GM19467 (cell line): ENCODE measurements at regions not wholly inside any gene's neighbourhood (a gene's known extent, or its start where the extent isn't known, plus 50 kb on each side); places are given as distances from the start of the nearest gene placed in this dataset.

Experiments used
- ATAC-seq: cut with Tn5 transposase; IDR thresholded peaks from one replicate; pipeline ENCODE4 v1.9.1; 2021; ENCODE audit warnings: mild to moderate bottlenecking, moderate library complexity; ENCODE audit not compliant: unreplicated experiment

DNA sequence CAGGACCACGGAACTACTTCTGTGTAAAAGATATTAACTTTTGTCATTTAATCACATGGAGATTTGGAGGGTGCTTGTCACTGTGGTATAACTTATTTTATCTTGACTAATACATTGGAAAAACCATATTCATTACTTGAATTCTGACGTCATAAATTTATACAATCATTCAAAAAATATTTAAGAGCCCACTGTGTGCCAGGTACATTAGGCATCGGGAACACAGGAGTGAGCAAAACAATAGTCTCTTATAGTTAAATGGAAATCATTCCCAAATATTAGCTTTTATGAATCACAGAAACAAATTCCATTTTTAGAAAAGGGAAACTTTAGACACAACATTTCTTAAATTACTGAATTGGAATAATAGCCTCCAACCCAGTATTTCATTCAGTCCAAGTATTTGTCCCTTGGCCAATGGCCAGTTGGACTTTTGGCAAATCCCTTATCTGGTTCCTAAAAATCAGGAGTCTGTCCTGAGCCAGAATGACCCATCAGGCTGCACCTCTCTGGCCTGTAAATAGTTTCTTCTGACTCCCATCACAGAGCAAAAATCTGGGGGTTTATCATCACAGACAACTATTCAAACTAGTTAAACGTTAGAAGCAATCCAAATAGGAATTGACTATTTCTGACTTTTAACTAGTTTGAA is 104.3 kb upstream of the FSTL4 start:
- no peak for ATAC-seq

DNA sequence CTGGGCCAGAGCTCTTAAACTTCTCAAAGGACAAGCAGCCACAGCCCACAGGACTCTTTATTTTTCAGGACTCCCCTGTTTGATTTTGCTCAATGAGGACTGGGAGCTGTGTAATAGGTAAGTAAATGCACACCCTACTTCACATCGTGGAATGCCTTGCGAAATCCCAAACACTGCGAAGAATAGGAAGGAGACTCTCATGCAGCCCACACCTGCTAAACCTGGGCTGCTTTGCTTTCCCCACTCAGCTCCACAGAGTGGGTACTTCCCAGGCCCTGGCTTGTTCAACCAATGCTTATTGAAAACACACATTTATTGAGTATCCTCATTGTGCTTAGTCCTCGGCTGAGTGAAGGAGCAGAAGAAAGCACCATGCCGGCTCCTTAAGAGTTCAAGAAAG is 103.3 kb upstream of the FSTL4 start:
- ATAC-seq, result no peak

DNA sequence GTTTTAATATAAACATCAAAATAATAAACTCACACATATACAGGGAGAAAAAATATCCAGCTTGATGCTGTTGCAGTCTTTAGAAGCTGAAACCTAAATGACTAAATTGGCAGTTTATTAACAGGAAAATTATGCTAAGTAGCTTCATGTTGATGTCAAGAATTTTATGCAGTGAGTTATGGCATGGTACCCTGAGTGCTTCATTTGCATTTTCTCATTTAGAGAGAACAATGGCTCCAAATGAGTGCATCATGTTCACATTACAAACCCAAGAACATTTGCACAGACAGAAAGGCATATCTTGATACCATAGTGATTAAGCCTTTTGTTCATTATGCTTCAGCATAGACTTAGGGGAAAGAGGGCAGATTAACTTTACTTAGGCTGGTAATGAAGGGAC is 102.9 kb upstream of the FSTL4 start:
- ATAC-seq, result no peak

DNA sequence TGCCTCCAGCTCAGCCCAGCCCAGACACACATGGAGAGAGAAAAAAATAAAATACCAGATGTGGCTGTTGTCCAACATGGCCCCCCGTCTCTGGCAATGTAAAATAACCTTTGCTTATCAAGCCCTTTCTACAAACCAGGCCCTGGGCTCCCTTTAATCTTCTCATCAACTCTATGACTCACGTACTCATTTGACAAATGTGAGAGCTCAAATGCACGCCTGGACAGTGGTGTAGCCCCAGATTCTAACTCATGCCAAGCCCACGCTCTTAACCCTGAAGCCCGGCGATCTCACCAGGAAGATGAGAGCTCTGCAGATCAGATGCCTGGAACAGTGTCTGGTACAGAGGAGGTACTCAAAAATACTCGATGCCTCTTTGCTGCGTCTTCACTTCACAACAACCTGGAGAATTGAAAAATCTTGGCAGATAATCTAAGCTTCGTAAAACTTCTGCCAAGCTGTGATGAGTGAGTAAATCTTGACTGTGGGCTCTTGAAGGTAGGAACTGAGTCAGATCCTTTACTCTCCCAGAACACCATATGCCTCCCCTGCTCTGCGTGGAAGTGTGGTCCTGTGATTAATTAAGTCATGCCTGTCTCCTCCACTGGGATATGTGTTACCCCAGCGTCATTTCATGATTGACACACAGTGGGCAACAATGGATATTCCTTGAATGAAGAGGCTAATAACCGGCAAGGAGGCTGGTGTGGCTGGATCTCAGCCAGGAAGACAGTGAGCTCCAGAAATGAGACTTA is 102.0 kb upstream of the FSTL4 start:
- no peak for ATAC-seq

DNA sequence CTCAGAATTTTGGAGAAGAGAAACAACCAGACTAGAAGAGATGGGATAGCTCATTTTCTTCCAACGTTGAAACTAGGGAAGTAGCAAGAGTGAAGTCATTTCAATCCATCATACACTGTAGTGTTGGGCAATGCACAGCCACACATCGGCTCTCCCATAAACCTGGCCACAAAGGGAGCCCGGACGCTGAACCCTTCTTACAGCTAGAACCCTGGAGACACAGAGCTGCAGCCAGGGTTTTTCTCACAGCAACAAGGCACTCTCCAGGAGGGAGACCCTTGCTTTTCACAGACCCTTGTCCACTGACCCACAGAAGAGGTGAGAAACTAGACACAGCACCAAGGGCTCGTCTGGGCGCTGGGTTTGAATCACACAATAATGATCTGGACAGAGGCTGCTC is 101.4 kb upstream of the FSTL4 start:
- ATAC-seq, result no peak

DNA sequence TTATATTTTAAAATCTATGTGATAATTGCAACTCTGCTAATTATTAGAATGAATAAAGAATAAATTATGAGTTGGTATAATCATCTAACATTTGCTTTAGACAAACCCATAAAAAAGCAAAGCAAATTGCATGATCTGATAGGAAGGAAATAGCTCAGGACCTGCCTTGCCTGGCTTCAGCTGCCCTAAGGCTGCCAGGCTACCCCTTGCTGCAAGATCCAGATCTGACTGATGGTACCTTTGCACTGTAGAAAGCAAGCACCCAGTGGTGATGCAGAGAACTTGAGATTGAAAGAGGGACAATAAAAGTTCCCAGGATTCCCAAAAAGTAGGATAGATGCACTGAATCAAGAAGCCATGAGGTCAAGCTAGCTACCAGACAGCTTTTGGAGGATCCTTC is 100.9 kb upstream of the FSTL4 start:
- no peak for ATAC-seq

DNA sequence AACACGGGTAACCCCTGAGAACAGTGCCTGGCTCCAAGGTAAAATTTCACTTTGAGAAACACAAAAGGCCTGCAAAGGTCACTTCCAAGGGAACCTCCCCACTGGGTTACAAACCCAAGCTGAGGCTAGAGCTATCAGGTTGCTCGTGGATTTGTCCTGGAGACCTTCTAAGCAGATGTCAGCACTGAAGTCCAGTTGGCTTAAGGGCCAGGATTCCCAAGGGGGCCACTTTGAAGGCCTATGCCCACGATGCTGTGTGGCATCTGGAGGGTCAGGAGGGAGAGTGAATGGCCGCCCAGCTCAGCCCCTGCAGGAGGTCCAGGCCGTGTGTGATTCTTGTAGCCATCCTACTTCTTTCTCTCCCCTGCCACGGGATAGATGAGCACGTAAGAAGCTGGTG is 100.2 kb upstream of the FSTL4 start:
- no peak for ATAC-seq

DNA sequence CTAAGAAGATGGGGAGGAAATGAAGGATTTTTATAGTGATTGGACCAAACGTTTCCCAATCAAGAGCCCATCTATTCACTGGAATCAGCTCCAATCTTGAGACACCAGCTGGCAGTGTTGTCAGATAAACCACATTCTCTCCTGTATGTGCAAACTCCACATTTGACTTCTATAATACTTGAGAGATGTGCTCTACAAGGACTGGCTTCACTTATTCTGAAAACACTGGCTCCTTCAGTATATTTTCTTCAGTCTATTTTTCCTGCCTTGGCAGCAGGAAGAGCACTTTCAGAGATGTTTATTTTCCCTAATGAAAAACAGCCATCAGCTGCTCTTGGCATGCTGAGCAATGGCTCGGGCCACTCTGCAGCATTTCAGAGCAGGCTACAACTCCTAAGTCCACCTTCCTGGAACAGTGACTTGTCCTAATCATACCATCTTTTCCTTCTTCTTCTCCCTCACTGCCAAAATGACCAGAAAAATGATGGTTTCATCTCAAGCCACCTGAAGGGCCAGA is 96.9 kb upstream of the FSTL4 start:
- no peak for ATAC-seq

DNA sequence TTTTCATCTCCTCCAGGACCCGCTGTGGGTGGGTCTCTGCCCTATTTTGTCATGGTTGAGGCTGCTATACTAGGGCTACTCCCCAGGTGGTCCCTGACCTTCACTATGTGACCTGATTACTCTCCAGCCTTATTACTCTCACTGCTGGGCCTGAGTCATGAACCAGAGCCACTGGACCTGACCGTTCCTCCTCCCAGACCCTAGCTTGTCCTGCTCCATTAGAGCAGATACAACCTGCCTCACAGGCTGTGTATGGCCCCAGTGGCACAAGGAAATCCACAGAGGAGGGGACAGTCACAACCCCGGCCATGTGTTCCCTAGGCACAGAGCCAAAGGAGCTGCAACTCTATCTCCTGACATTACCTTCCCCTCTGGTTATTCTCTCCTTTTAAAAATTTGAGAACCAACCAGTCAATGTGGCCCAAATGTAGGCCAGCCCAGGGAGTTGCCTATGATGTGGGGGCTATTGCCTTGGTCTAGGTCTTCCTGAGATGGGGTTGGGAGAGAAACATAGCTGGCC is 96.0 kb upstream of the FSTL4 start:
- no peak for ATAC-seq

DNA sequence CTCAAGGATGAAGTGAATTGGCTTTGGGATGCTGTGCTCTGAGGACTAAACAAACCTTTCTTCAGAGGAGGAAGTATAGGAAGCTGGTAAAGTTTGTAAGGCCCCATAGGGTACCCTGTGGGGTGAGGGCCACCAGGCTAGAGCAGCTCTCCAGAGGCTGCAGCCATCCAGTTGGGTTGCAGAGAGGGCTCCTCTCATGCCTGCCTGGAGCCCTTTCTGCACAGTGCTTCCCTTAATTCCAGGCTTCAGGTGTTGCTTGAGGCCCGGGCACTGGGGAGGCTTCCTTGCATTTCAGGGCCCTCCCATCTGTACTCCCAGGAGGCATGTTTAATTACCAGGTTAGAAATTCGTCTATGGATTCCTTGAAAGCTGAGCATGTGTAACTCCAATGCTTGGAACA is 95.3 kb upstream of the FSTL4 start:
- ATAC-seq, result no peak

DNA sequence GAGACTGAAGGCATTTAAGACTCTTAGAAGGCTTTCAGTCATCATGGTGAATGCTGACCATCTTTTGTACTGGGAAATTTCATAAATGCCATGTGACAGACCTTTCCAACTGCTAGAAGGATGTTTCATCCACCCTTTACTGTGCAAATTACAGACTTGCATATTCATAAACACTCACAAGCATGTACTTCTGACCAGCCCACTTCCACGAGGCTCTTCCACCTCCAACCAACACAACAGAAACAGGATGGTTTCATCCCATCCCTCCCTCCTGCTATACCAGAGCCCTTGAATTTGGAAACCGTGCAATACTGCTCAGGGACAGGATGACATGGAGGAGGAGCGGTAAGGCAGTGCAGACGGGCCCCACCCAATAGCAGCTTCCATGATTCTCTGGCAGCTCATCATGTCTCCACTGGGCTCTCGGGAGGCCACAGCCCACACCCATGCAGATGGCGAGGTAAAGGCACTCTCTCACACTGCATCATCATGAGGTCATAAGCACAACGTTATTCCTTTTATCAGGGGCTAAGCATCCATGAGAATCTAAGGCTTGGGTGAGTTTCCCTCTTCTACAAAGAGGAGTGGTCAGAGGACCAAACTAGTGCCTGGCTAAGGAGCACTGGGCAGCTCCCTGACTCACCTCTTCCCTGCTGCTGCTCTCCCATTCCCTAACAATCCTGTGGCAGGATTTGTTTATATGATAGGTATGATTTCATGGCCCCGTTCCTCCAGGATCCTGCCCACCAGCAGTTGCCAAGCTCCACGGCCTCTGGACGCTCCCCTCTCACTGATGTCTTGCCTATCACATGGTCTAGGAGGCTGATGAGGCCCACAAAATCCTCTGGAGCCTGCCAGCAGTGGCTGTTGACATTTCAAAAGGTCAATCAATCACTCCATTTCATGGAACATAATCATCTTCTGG is 94.4 kb upstream of the FSTL4 start:
- no peak for ATAC-seq

DNA sequence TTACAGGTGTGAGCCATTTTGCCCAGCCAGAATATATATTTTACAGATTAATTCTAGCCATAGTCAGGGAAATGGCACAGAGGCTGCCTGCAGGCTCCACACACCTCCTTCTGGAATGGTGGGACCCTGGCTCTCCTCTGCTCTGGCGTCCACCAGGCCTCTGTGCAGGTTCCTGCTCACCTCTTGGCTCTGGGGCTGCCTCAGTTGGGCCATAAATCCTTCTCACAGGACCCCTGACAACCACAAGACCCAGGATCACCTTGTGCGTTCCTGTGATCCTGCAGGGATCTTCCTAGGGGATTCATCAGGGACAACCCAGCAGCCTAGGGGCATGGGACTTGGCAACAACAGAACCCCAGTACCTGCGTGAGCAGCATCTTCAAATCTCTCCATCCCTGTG is 93.0 kb upstream of the FSTL4 start:
- ATAC-seq, result no peak

DNA sequence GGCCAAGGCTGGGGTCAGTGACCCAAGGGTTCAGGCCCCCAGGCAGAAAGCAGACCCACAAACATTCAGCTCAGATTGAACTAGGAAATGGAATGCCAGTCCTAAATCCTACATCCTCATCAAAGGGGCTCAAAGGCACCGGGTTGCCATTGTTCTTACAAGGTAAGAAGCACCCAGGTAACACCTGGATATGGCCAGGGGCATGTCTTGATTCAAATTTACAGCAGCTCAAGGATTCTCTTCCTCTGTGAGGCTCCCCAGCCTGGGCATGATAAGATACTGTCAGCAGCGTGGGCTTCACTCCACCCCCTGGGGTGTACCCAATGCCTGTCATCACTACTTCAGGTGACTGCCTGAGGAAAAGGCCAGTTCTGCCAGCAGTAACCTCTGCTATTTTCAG is 92.1 kb upstream of the FSTL4 start:
- ATAC-seq, result no peak

DNA sequence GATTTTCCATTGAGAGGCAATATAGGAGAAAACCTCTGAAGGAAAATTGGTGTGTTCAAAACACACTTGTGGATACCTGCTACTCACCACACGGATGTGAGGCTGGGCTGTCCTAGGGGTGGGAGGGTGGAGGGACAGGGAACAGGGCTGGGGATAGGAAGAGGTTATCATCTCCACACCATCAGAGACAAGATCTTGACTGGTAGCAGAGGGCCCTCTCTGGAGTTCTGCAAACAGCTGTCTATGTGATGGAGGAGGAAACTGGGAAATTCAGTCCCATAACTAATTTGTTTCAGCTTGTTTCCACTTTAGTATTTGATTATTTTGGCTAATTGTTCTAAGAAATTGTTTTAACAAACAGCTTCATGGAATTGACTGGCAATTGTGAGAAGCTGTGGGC is 91.6 kb upstream of the FSTL4 start:
- ATAC-seq, result no peak

DNA sequence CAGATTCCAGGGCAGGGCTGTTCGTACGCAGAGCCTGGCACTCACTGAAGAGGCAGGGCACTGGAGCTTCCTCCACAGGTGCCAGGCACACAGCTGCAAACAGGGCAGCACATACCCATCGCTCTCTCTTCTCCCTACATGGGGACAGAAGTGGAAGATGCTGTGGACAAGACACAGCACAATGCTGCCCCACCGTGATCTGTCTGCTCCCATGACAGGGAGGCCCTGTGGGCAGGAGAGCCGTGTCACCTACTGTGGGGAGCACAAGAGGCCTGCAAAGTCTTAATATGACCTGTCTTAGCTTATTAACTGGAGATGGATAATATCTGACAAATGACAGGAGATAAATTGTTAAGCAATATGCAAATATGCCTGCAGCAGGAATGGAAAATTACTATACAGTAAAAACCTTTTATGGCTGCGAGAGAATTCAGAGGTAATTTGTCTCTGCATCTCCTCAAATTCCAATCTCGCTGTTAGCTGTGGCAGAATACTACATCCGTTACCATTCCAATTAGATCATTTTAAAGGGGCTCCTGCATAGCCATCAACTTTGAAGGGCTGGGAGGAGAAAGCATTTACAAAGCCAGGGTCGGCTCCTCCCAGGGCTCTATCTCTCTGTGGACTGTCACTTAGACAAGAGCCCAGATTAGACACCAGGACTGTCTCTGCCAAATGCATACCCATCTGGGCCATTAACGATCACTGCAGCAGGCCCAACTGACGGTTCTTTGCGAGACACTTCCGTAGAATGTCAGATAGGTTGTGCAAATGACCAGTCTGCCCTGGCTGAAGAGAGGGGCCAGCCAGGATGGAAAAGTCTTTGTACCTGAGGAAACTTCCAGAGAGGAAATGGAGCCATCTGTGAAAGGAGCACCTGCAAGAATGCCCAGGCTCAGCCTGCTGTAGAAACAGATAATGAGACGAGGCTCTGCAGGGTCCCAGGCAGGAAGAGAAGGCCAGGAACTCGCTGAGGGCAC is 90.7 kb upstream of the FSTL4 start:
- no peak for ATAC-seq

DNA sequence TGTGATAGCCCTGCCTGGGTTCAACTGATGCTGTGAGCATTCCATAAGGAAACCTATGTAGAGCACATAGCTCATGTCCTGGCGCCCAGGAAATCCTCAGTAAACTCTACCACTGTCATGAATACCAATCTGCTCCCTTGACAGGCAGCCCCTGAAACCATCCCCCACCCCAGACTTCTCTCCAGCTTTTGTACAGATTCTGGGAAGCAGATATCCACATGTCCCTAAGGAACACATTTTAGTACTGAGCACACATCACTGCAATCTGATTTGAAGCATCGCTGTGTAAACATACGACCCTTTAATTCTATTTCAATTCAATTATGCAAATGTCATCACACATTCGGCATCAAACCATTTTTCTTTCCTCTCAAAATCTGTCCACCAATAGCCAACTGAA is 89.5 kb upstream of the FSTL4 start:
- no peak for ATAC-seq

DNA sequence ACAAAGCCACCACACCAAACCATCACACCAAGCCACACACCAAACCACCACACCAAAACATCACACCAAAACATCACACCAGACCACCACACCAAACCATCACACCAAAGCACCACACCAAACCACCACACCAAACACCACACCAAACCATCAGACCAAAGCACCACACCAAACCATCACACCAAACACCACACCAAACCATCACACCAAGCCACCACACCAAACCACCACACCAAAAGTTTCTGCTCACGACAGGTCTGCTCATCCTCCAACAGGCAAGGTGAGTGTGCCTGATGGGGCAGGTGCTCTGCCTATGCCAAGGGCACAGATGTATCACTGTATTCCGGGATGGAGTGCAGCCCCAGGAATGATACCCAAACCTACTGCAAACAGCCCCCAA is 87.9 kb upstream of the FSTL4 start:
- no peak for ATAC-seq

DNA sequence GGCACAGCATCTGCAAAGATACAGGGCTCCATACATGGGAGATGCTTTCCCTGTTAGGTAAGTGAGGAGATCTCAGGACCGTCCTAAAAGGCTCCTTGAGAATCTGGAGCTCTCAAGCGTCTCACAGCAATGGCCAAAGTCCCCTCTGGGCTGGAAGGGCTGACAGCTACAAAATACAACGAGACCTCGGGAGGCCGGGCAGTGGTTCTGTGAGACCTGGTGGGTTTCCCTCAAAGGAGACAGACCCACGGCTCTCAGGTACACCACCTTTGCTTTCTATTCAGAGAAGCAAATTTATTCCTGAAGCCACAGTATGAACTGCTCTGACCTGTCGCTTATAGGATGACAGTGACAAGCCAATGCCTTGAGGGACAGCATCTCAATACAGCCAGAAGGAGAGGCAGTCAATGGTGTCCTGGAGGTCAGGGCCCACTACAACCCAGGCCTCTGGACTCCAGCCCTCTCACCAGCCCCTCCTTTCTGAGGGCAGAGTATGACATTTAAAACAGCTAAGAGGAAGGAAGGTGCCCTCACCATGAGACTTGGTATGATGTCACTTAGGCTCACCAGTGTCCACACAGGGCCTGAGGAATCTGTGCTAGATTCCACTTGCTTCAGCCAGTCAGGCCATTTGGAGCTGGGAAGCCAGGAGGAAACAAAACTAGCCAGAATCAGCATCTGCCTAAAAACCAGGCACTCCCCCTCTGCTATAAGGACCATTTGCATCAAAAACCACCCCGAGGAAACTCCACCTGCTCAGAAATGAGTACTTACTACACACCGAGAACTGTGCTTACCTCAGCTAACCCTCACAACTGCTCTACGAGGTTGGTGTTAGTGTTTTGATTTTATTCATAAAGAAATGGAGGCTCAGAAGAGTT is 86.5 kb upstream of the FSTL4 start:
- no peak for ATAC-seq

DNA sequence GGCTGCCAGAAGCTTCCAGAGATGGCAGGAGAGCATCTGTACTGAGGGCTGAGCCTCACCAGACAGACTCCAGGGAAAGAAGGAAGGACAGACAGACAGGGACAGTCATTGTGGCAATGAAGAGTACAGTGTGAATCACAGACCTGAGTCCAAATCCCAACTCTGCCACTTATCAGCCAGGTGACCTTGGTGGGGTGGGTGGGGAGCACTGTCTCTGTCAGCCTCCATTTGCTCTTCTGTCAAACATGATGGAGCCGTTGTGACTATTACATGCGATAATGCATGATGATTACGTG is 85.9 kb upstream of the FSTL4 start:
- ATAC-seq, result no peak
